Neuron (in vitro differentiated cells): ENCODE measurements at regions not wholly inside any gene's neighbourhood (a gene's known extent, or its start where the extent isn't known, plus 50 kb on each side); places are given as distances from the start of the nearest gene placed in this dataset.
"Not testable (repeated sequence)": the region's sequence is repeated elsewhere in the genome, so short reads cannot be mapped to it uniquely, and the experiment has no call there.

Source experiments
- H2AFZ ChIP-seq: one replicate; pipeline ENCODE4 v1.6.1; 2013; ENCODE audit warnings: low read depth, mild to moderate bottlenecking, inconsistent platforms, low read length, moderate library complexity
- H3K27me3 ChIP-seq: one replicate; pipeline ENCODE4 v1.6.1; 2013; ENCODE audit warnings: low read length; ENCODE audit not compliant: insufficient read depth
- H3K36me3 ChIP-seq: one replicate; pipeline ENCODE4 v1.6.1; 2013; ENCODE audit warnings: low read length; ENCODE audit not compliant: insufficient read depth
- H3K4me1 ChIP-seq: one replicate; pipeline ENCODE4 v1.6.1; 2013; ENCODE audit warnings: low read length; ENCODE audit not compliant: insufficient read depth
- H3K4me3 ChIP-seq: 2 replicates; pipeline ENCODE4 v1.5.1; 2013; ENCODE audit warnings: mild to moderate bottlenecking, low read length, moderate library complexity
- H3K9me3 ChIP-seq: one replicate; pipeline ENCODE4 v1.6.1; 2013; ENCODE audit warnings: low read length

DNA sequence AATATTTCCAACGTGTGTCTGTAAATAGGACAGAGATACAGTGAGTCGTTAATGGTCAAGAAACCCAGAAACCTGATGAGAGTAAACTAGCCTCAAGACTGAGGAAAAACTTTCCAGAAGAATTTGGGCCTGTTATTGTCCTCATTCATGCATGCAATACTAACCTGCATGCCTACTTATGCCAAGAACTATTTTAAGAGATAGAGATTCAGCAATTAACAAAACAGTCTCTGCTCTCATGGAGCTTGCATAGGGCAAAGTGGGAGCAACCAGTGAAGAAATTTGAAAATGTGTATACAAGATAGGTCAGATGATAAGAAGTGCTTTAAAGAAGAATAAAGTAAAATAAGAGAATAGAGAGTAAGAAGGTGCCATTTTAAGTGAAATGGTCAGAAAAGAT is 66.1 kb upstream of the FRG1 start:
- no peaks in the 10 kb centered on the region for H3K36me3 ChIP-seq
- no peaks in the 10 kb centered on the region for H3K27me3 ChIP-seq
- H2AFZ ChIP-seq: no peak overlapping the region
- no peaks in the 10 kb centered on the region for H3K4me1 ChIP-seq
- no peak overlapping the region for H3K4me3 ChIP-seq
- H3K9me3 ChIP-seq: no peaks in the 10 kb centered on the region

DNA sequence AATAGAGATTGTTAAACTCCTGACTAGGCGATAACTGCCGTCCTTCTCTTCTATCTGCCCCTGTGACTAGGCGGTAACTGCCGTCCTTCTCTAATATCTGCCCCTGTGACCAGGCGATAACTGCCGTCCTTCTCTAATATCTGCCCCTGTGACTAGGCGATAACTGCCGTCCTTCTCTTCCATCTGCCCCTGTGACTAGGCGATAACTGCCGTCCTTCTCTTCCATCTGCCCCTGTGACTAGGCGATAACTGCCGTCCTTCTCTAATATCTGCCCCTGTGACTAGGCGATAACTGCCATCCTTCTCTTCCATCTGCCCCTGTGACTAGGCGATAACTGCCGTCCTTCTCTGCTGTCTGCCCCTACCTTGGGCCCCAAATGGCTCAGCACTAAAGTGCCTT is 59.5 kb upstream of the FRG1 start:
- not testable (repeated sequence) for H2AFZ ChIP-seq, H3K36me3 ChIP-seq, H3K4me3 ChIP-seq, H3K4me1 ChIP-seq, H3K27me3 ChIP-seq, H3K9me3 ChIP-seq

DNA sequence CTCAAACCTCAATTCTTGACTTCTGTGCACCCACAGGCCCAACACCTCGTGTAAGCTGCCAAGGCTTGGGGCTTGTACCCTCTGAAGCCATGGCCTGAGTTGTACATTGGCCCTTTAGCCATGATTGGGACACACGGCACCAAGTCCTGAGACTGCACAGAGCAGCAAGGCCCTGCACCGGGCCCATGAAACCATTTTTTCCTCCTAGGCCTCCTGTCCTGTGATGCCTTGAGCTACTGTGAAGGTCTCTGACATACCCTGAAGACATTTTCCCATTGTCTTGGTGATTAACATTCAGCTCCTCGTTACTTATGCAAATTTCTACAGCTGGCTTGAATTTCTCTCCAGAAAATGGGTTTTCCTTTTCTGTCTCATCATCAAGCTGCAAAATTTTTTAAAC is 52.3 kb upstream of the FRG1 start:
- not testable (repeated sequence) for H3K4me3 ChIP-seq, H2AFZ ChIP-seq, H3K4me1 ChIP-seq, H3K9me3 ChIP-seq, H3K27me3 ChIP-seq, H3K36me3 ChIP-seq
